ENCODE measurements at regions not wholly inside any gene's neighbourhood (a gene's known extent, or its start where the extent isn't known, plus 50 kb on each side); places are given as distances from the start of the nearest gene placed in this dataset.

DNA sequence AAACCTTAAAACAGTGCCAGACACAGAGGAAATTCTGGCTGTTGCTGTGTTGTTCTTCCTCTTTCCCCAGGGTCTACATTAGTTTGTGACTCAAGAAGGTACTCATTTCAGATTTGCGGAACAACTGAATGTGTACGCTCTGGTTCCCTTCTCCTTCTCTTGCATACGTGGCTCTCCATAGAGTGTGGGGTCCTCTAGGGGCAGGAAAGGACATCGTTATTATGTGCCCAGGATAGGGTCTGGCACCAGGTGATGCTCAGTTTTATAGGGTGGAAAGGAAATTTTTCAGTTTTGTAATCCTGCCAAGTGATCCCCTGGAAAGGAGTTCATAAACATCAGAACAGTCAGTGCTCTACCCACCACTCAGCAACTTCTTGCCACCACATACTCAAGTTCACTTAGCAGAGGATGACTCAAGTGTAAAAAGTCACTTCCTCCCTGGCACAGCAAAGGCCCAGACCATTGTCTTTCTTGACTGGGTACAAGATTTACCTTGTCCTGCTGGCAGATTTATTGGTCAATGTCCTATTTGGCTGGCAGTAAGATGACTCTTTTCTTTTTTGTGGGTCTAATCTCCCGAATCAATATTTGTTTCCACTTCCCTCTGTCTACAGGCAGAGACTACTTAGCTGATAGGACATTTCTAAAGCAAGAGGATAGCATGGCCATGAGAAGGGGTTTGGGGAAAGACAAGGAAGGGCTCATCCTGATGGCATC lies 246.0 kb upstream of the TENM4 start:
- Histone ChIP-seq H3K4me1 (ENCODE audit: control insufficient read depth, low read length) (no peaks in the 10 kb centered on the region), H3K4me3 (ENCODE audit: low read length) (no peak overlapping the region), H3K9me2 (replicated peaks; ENCODE audit: control insufficient read depth, low read length) (no peaks in the 10 kb centered on the region), H3K4me2 (ENCODE audit: low read length) (no peak overlapping the region), H3K27me3 (ENCODE audit: control insufficient read depth, low read length) (no peaks in the 10 kb centered on the region), H3F3A (ENCODE audit: control insufficient read depth, insufficient read depth) (no peaks in the 10 kb centered on the region), H4K20me1 (ENCODE audit: control insufficient read depth, insufficient read depth, low read depth, low read length) (no peaks in the 10 kb centered on the region), H3K79me2 (ENCODE audit: control insufficient read depth, low read length) (no peaks in the 10 kb centered on the region), H3K9me3 (ENCODE audit: control insufficient read depth, insufficient read depth, low read length) (no peaks in the 10 kb centered on the region), H3K27ac (ENCODE audit: low read depth, low read length) (no peak overlapping the region), H3K36me3 (ENCODE audit: control insufficient read depth, low read length) (no peaks in the 10 kb centered on the region)
- TF ChIP-seq, protein P1, sequence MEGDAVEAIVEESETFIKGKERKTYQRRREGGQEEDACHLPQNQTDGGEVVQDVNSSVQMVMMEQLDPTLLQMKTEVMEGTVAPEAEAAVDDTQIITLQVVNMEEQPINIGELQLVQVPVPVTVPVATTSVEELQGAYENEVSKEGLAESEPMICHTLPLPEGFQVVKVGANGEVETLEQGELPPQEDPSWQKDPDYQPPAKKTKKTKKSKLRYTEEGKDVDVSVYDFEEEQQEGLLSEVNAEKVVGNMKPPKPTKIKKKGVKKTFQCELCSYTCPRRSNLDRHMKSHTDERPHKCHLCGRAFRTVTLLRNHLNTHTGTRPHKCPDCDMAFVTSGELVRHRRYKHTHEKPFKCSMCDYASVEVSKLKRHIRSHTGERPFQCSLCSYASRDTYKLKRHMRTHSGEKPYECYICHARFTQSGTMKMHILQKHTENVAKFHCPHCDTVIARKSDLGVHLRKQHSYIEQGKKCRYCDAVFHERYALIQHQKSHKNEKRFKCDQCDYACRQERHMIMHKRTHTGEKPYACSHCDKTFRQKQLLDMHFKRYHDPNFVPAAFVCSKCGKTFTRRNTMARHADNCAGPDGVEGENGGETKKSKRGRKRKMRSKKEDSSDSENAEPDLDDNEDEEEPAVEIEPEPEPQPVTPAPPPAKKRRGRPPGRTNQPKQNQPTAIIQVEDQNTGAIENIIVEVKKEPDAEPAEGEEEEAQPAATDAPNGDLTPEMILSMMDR (IDR thresholded peaks at IDR 0.05; ENCODE audit: low read depth, low read length, poor library complexity, severe bottlenecking), result no peak
- no peak for TF ChIP-seq EZH2phosphoT487 (IDR thresholded peaks at IDR 0.05; ENCODE audit: borderline replicate concordance, low read length)

DNA sequence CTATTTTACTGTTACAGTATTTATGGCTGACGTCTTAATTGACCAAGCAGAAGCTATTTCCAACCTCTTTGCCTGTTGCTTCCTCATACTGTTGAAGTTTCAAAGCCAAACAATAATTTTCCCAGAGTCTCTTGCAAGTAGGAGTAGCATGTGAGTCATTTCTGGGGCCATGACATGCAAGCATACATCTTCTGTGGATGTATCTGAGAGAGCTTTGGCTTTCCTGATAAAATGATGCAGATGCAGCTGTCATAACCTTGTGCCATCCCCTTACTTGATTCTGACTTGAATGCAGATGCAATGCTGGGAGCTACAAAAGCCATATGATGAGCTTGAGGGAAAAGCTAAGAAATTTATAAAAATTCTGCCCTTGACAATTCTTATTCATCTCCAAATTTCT lies 243.1 kb upstream of the TENM4 start:
- H3K36me3 ChIP-seq (ENCODE audit: control insufficient read depth, low read length), result no peaks in the 10 kb centered on the region
- H3K4me1 ChIP-seq (ENCODE audit: control insufficient read depth, low read length), result no peaks in the 10 kb centered on the region
- H3F3A ChIP-seq (ENCODE audit: control insufficient read depth, insufficient read depth), result no peaks in the 10 kb centered on the region
- TF ChIP-seq, protein P1 (IDR thresholded peaks at IDR 0.05; ENCODE audit: low read depth, low read length, poor library complexity, severe bottlenecking), result no peak
- TF ChIP-seq EZH2phosphoT487 (IDR thresholded peaks at IDR 0.05; ENCODE audit: borderline replicate concordance, low read length), result no peak
- H4K20me1 ChIP-seq (ENCODE audit: control insufficient read depth, insufficient read depth, low read depth, low read length), result no peaks in the 10 kb centered on the region
- H3K27me3 ChIP-seq (ENCODE audit: control insufficient read depth, low read length), result no peaks in the 10 kb centered on the region
- H3K79me2 ChIP-seq (ENCODE audit: control insufficient read depth, low read length), result no peaks in the 10 kb centered on the region
- no peak overlapping the region for H3K4me2 ChIP-seq (ENCODE audit: low read length)
- H3K9me2 ChIP-seq (replicated peaks; ENCODE audit: control insufficient read depth, low read length), result no peaks in the 10 kb centered on the region
- no peak overlapping the region for H3K4me3 ChIP-seq (ENCODE audit: low read length)
- no peak overlapping the region for H3K27ac ChIP-seq (ENCODE audit: low read depth, low read length)
- no peaks in the 10 kb centered on the region for H3K9me3 ChIP-seq (ENCODE audit: control insufficient read depth, insufficient read depth, low read length)

GRCh38 chr11:79678780-79679452 lies 238.1 kb upstream of the TENM4 start:
- no peak overlapping the region for H3K4me2 ChIP-seq (ENCODE audit: low read length)
- H3K4me3 ChIP-seq (ENCODE audit: low read length), result no peak overlapping the region
- no peak for TF ChIP-seq EZH2phosphoT487 (IDR thresholded peaks at IDR 0.05; ENCODE audit: borderline replicate concordance, low read length)
- TF ChIP-seq, protein P1 (IDR thresholded peaks at IDR 0.05; ENCODE audit: low read depth, low read length, poor library complexity, severe bottlenecking), result no peak

More at GRCh38 chr11:79678780-79679452, 238.1 kb upstream of the TENM4 start:
- Histone ChIP-seq H3K9me2 (replicated peaks; ENCODE audit: control insufficient read depth, low read length) (no peaks in the 10 kb centered on the region), H3K4me1 (ENCODE audit: control insufficient read depth, low read length) (no peaks in the 10 kb centered on the region), H4K20me1 (ENCODE audit: control insufficient read depth, insufficient read depth, low read depth, low read length) (no peaks in the 10 kb centered on the region), H3K27me3 (ENCODE audit: control insufficient read depth, low read length) (no peaks in the 10 kb centered on the region), H3K79me2 (ENCODE audit: control insufficient read depth, low read length) (no peaks in the 10 kb centered on the region), H3K9me3 (ENCODE audit: control insufficient read depth, insufficient read depth, low read length) (no peaks in the 10 kb centered on the region; the same call in 1 of the 2 replicates), H3K27ac (ENCODE audit: low read depth, low read length) (no peak overlapping the region), H3K36me3 (ENCODE audit: control insufficient read depth, low read length) (no peaks in the 10 kb centered on the region), H3F3A (ENCODE audit: control insufficient read depth, insufficient read depth) (no peaks in the 10 kb centered on the region)
